ENCODE measurements at regions not wholly inside any gene's neighbourhood (a gene's known extent, or its start where the extent isn't known, plus 50 kb on each side); places are given as distances from the start of the nearest gene placed in this dataset.
"Not testable (repeated sequence)": the region's sequence is repeated elsewhere in the genome, so short reads cannot be mapped to it uniquely, and the experiment has no call there.

DNA sequence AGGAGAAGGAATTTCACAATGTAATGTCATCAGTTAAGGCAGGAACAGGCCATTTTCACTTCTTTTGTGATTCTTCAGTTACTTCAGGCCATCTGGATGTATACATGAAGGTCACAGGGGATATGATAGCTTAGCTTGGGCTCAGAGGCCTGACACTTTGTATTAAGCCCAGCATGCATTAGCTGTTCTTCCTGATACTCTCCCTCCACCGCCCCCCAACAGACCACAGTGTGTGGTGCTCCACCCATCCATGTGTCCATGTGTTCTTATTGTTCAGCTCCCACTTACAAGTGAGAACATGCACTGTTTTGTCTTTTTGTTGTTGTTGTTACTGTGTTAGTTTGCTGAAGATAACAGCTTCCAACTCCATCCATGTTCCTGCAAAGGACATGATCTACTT lies 1453.4 kb downstream of the FAM181B start:
- not testable (repeated sequence) for DNase-seq (ENCODE audit: low read depth)

DNA sequence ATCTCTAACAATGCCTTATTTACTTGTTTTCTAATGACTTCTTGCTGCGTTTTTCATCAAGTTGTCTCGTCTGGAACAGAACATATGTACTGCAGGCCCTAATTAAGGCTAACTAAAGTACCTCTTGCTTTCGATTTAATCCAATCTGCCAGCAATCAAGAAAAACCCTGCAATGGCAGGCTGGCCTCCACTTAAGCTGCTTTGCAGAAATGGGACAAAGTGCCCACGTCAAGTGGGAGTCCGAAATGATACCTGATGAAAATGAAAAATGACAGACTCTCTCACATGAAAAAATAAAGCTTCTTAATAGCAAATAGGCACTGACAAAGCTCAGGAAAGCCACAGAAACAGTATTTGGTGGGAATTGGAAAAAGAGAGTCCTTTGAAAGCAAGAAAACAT lies 1454.7 kb downstream of the FAM181B start:
- DNase-seq (ENCODE audit: low read depth) = no peak

DNA sequence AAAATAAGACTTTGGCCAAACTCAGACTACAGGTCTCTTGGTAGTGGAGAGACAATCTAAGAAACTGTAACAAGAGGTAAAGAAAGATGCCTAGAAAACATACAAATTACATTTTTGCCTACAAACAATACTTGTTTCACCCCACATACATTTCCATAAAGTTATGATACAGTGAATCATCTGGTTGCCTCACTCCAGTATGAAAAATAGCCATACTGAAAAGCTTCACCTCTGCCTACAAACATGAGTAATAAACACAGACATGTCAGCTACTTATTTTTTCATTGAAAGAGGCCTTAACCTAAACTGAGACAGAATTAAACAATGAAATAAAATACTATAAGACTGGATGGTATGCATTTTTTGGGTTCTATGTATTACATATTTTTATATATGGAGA lies 1463.0 kb downstream of the FAM181B start:
- DNase-seq (ENCODE audit: low read depth) = no peak

DNA sequence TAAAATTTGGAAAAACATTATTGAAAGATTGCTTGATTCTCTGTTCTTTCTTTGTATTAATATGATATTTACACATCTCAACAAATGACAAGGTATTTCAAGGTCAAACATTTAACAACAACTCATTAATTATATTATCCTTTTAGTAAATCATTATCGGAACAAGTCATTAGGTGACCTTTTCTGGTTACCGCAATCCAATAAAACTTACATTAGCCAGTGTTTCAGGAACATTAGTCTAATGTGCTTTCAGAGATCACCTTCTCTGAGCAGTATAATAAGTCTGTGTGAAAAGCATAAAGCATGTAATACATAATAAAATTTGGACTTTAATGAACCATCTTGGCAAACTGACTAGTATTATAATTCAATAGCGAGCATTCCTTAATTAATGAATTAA lies 1466.4 kb downstream of the FAM181B start:
- DNase-seq (ENCODE audit: low read depth) = no peak

DNA sequence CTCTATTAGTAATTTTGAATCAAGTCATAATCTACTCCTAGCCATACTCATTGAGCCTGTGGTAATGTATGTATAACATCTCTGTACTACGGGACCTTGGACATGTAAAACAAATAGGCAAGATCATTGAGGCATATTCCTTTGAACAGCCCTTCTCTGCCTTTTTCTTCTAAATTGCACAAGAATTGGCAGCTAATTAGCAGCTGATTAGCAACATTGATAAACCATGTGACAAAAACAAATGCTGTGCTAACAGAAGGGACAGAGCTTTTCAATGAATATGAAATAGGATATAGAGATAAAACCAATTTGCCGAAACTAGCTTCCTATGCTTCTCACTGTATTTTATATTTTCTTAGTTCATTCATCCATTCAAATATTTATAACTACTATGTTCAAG lies 1474.2 kb downstream of the FAM181B start:
- no peak for DNase-seq (ENCODE audit: low read depth)

DNA sequence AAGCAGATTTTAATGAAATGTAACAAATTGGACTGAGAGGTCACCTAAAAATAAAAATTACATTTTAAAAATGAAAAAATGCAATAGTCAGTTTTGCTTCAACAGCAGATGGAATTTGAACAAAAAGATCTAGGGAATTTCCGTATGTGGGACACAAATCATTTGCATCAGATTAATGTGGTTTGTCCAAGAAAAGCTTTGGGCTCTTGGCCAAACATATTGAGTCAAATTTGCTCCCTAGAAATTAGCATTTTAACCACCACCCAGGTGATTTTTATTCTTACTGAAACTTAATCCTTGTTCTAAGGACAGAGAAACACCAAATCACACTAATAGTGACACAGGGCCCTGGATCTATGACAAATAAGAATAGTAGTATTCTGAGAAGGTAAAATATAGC lies 1477.8 kb downstream of the FAM181B start:
- DNase-seq (ENCODE audit: low read depth) = no peak

DNA sequence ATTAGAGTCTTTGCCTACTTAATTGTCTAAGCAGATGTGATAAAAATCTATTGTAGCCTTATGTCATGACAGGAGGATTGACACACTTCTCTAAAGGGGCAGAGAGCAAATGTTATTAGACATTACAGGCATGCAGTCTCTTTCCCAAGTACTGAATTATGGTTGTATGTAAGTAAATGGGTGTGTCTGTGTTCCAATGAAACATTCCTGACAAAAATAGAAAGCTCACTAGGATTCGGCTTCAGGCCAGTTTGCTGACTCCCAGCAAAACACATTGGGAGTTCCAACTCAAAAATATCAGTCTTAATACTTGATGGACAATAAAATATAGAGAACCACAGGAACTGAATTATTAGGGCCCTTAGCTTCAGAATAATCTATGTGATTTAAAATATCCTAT lies 1480.4 kb downstream of the FAM181B start:
- DNase-seq (ENCODE audit: low read depth) = no peak

DNA sequence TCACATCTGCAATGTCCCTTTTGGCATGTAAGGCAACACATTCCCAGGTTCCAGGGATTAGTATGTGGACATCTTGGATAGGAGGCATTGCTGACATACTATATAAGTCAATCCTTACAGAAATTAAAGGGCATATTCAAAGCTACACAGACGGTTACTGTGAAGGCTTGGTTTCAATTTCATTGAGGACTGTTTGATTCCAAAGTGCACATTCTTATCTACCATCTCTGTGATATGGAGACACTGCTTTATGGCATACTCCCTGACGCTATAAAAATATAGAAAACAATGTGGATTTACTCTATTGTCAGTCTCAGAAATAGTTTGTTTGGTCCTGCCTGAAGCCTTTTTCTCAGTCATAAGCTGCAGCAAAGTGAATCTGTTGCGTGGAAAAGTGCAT lies 1486.7 kb downstream of the FAM181B start:
- DNase-seq (ENCODE audit: low read depth) = no peak

DNA sequence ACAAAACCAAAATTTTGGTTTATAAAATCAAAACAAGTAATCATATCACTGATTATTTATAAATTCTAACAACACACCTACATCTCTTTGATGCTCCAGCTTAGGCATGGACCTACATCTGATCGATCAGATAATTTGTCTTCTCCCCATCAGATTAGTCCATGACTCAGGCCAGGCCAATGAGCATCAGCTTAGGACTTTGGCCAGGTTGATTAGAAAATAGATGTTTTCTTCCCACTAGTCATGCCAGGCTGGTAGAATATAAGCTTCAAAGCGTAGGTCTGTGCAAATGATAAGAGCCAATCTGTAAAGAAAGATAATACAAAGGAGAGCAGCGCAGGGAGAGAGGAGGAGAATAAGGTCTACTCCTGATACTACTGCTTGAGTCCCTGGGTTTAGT lies 1487.9 kb downstream of the FAM181B start:
- no peak for DNase-seq (ENCODE audit: low read depth)

DNA sequence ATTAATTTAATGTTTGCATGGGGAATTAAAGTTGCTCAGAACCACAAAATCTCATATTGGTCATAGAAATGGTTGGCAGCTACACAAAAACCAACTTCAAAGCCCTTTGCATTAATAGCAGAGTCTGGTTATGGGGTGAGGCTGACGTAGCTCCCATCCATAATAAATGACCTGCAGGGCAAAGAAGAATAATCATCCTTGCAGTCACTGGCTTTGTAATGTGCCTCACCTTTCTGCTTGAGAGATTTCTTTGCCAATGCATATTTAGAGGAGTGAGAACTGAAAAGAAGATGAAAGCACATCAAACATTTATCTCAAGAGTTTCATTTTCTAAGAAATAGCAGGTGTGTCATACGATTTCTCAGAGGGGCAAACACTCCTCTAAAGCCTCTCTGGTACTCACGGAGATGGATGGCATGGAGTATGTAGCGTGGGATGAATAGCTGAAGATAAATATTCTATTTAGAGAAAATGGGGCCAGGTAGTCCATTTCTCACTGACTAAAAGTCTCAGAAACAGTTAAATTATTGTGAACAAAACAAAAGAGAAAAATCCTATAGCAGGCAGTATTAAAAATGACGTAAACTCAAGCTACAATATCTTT lies 1491.9 kb downstream of the FAM181B start:
- DNase-seq (ENCODE audit: low read depth) = no peak

DNA sequence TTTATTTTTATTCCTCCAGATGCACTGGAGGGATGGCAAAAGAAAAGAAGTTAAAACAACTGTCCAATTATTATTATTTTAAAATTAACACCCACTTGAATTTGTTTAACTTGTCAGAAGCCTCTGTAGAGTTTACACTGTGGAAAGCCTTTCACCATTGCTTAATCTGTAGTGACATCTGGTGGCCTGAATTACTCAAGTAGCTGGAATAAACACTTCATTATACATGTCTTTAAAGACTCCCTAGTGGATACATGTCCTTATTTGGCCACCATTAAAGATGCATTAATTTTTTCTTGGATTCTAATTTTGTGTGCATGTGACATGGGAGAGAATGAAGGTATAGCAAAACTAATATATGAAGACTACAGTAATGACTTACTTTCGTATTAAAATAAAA lies 1496.5 kb downstream of the FAM181B start:
- no peak for DNase-seq (ENCODE audit: low read depth)

DNA sequence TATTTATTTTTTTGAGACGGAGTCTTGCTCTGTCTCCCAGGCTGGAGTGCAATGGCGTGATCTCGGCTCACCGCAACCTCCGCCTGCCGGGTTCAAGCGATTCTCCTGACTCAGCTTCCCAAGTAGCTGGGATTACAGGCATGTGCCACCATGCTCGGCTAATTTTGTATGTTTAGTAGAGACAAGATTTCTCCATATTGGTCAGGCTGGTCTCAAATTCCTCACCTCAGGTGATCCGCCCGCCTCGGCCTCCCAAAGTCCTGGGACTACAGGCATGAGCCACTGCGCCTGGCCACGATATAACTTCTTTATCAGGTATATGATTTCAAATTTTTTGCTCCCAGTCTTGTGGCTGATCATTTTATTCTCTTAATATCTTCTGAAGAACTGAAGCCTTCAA lies 1506.3 kb downstream of the FAM181B start:
- DNase-seq (ENCODE audit: low read depth) = not testable (repeated sequence)

DNA sequence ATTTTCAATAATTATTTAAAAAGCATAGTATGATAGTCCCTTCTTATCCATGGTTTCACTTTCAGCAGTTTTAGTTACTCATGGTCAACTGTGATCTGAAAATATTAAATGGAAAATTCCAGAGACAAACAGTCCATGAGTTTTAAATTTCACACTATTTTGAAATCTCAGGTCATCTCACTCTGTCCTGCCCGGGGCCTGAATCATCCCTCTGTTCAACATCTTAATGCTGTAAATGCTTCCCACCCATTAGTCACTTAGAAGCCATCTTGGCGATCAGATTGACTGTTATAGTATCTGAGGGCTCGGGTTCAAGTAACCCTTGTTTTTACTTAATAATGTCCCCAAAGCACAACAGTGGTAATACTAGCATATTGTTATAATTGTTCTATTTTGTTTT lies 1509.3 kb downstream of the FAM181B start:
- DNase-seq (ENCODE audit: low read depth) = no peak

DNA sequence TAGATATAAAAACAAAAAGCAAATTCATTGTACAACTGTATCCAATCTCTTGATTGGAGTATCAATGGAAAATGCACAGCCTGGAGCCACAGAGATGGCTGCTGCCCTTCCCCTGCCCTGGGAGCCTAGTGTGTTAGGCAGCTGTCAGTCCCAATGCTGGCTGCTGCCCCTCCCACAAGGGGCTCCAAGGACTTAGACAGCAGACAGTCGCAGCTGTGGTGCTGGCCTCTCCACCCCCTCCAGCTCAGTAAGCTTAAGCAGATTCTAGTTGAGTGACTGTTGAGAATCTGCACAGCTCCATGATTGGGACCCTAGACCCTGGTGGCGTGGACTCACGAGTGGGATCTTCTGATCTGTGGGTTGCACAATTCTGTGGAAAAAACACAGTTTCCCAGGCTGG lies 1511.2 kb downstream of the FAM181B start:
- no peak for DNase-seq (ENCODE audit: low read depth)

DNA sequence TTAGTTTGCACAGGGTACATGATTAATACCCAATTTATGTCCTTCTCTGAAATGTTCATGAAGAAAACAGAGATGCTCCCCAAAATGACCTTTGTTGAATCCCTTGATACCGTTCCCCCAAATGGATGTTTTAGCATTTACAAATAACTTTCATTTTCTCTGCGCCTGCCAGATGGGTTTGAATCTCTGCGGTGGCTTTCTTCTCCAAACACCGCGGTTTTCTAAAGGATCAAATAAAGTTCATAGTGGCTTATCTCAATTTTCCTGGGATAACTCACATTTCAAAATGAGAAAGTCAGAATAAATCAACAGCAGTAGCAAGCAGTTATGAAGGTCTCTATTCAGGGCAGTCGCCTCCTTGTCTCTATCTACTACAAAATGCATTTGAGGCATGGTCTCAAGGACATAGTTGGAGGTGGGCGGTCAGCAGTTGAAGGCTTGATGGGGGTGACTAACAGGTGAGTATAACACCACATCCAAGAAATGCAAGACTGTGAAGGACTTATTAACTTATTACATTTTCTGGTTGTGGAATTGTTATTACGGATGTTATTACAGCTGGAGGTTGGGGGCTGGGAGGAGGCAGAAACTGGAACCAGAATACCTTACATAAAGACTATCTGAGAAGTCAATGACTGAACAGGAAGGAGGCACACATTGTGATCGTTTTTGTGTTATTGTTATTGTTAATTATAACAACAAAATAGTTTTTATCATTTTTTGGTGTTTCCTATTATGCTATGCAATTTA lies 1513.3 kb downstream of the FAM181B start:
- no peak for DNase-seq (ENCODE audit: low read depth)

DNA sequence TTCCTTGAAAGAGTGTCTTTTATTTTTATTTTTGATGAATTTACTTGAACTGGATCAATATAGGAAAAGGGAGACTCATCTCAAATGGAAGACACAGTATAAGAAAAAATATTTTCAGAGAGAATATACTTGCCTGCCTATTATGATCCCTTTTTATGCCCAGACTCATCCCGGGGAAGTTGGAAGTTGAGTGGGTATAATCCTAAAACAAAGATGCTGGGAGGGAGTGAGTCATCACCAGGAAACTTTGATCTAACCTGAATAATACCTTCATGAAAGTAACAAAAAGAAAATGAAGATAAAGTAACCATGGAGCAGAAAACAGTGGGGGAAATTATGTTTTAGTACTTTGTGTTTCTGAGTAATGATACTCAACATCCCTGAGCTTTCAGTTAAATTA lies 1514.0 kb downstream of the FAM181B start:
- DNase-seq (ENCODE audit: low read depth) = no peak

DNA sequence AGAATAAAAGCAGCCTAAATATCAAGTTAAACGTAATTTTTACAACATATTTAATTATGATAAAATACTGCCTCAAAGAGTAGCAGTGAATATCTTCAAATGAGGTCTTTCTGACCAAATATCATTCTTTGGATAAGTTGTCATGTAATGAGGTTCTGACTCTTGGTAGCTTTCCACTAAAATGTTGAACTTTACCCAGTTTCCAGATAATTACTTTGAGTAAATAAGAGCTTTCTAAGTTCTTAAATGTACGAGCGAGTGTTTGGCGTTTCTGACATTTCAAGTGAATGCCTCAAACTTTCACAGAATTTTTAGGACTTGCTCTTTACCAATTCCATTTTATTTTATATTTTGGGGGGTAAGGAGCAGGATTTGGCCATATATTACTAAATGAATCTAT lies 1515.2 kb downstream of the FAM181B start:
- no peak for DNase-seq (ENCODE audit: low read depth)

DNA sequence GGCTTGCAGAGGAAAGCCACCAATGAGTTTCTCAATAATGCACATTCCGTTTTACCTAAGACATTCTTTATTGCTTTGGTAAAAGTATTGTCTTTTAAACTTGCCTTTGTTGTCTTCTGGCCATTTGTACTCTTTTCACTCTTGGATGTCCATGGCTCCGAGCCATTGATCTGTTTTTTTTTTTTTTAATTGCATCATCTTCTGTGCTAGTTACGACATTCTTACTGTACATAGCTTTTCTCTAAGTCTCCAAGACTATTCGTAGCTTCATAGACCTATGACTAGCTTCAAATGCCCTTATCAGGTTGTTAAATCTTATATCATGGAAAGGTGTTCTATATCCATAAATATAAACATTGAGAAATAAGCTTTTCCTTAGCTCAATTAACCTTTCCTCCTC lies 1522.6 kb downstream of the FAM181B start:
- no peak for DNase-seq (ENCODE audit: low read depth)

DNA sequence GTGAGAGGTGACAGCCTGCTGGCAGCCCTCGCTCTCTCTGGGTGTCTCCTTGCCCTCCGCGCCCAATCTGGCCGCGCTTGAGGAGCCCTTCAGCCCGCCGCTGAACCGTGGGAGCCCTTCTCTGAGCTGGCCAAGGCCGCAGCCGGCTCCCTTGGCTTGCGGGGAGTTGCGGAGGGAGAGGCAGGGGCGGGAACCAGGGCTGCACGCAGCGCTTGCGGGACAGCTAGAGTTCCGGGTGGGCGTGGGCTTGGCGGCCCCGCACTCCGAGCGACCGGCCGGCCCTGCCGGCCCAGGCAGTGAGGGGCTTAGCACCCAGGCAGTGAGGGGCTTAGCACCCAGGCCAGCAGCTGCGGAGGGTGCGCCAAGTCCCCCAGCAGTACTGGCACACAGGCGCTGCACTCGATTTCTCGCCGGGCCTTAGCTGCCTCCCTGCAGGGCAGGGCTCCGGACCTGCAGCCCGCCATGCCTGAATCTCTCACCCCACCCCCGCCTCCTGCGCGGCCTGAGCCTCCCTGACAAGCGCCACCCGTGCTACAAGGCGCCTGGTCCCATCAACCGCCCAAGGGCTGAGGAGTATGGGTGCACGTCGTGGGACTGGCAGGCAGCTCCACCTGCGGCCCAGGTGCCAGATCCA lies 1526.1 kb downstream of the FAM181B start:
- no peak for DNase-seq (ENCODE audit: low read depth)

DNA sequence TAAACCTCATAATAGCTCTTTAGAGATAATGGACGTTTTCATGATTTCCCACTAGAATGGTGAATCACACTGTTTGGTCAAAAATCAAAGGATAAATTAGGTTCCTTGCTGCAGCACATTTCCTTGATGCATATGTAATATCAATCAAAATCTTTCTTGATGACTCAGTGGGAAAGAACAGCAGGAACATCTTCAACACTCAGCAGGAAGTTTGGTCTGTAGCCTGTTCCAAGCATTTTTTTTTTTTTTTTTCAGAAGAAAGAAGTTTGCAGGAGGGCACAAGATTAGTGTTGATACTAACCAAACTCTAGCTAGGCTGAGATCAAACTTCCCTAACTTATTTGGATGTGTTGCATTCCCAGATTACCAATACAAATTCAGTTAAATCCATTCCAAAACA lies 1529.8 kb downstream of the FAM181B start:
- DNase-seq (ENCODE audit: low read depth) = no peak

DNA sequence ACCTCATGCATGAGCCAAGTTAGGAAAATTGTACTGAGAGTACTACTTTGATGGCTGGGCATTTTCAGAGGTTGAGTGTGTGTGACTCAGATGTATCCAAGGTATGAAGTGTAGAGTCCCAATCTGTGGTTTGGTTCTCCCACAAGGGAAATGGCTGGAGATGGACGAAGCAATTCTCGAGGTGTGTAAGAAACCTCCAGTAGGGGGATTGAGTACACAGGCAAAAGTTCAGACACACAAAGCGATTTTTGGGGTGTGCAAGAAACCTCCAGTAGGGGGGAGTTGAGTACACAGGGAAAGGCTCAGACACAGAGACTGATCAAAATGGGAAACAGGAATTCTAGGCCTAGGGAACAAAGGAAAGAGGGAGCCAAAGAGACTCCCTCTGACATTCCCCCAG lies 1536.3 kb downstream of the FAM181B start:
- DNase-seq (ENCODE audit: low read depth) = no peak

DNA sequence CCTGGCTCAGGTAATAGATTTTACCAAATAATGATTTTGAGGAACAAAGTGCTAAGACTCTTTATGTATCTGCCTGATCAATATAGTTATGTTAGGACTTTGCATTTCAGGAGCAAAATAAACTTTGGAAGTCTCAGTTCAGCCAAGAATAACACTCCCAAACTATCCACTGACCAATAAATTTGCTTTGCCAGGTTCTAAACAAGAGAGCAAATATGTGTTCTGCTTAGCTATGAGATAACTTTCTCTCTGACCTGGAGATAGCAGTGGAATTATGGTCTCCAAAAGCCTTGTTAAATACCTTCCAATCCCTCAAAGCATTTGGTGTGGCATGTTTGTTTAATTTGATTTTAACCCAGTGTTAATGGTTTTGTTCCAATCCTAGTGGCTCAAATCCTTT lies 1541.1 kb downstream of the FAM181B start:
- DNase-seq (ENCODE audit: low read depth) = no peak

DNA sequence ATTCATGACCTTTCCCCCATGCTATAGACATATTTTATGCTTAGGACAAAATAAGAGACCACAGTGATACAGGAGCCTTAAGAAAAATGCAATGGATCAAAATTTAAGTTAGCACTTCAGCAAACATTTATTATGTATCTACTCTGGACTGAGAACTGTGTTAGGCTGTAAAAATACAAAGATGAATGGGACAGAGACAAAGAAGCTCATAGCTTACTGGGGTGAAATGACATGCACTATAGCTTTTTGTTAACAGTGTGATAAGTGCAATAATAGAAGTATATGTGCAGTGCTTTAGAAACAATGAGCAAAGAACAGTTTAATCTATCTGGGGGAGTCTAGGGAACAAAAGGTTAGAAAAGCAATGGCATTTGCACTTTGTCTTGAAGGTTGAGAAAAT lies 1543.1 kb downstream of the FAM181B start:
- no peak for DNase-seq (ENCODE audit: low read depth)

DNA sequence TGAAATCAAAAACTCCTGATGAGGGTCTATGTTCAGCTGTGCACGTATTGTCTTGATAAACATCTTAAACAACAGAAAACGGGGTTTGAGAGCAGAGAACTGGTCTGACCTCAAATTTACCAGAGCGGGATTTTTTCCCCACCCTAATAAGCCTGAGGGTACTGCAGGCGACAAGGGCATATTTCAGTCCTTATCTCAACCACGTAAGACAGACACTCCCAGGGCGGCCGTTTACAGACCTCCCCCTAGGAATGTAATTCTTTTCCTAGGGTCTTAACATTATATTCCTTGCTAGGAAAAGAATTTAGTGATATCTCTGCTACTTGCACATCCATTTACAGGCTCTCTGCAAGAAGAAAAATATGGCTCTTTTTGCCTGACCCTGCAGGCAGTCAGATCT lies 1546.6 kb downstream of the FAM181B start:
- not testable (repeated sequence) for DNase-seq (ENCODE audit: low read depth)
